ENCODE measurements at regions not wholly inside any gene's neighbourhood (a gene's known extent, or its start where the extent isn't known, plus 50 kb on each side); places are given as distances from the start of the nearest gene placed in this dataset.

DNA sequence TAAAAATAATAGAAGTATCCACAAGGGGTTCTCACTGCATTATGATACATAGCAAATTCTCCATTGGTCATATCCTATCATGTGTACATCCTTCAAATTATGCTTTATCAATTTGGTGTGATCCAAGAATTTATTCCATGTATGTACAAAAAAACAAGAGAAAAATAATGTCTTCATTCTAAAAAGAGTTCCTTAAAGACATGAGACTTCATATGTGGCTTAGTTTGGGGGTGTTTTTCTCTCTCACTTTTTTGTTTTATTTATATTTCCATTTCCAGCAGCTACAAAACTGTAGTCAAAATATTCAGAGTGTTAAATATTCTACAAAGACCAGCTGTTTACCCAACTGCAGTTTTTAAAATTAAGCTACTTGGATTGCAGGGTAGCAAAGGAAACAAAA, 972.0 kb downstream of the DTWD2 start:
- no peak overlapping the region for H3K4me2 ChIP-seq (ENCODE audit: low read length)
- H3K27ac ChIP-seq (ENCODE audit: low read length) = no peak overlapping the region
- no peaks in the 10 kb centered on the region for H3K79me2 ChIP-seq (replicated peaks; ENCODE audit: insufficient read depth, low read length)
- no peak overlapping the region for H3K4me3 ChIP-seq (ENCODE audit: low read length)
- no peaks in the 10 kb centered on the region for H3K9me3 ChIP-seq (ENCODE audit: low read length)
- H2AFZ ChIP-seq (ENCODE audit: low read depth, low read length) = no peak overlapping the region
- H3F3A ChIP-seq (ENCODE audit: insufficient read depth, low read length, poor library complexity, severe bottlenecking) = no peaks in the 10 kb centered on the region
- no peaks in the 10 kb centered on the region for H3K27me3 ChIP-seq (ENCODE audit: insufficient read depth, low read depth, low read length)
- H4K20me1 ChIP-seq (ENCODE audit: insufficient read depth) = no peaks in the 10 kb centered on the region
- no peaks in the 10 kb centered on the region for H3K36me3 ChIP-seq (ENCODE audit: insufficient read depth, low read length)
- no peaks in the 10 kb centered on the region for H3K9me2 ChIP-seq (ENCODE audit: insufficient read depth, low read length)
- no peak overlapping the region for H3K9ac ChIP-seq (ENCODE audit: low read length)
- TF ChIP-seq, protein P1, sequence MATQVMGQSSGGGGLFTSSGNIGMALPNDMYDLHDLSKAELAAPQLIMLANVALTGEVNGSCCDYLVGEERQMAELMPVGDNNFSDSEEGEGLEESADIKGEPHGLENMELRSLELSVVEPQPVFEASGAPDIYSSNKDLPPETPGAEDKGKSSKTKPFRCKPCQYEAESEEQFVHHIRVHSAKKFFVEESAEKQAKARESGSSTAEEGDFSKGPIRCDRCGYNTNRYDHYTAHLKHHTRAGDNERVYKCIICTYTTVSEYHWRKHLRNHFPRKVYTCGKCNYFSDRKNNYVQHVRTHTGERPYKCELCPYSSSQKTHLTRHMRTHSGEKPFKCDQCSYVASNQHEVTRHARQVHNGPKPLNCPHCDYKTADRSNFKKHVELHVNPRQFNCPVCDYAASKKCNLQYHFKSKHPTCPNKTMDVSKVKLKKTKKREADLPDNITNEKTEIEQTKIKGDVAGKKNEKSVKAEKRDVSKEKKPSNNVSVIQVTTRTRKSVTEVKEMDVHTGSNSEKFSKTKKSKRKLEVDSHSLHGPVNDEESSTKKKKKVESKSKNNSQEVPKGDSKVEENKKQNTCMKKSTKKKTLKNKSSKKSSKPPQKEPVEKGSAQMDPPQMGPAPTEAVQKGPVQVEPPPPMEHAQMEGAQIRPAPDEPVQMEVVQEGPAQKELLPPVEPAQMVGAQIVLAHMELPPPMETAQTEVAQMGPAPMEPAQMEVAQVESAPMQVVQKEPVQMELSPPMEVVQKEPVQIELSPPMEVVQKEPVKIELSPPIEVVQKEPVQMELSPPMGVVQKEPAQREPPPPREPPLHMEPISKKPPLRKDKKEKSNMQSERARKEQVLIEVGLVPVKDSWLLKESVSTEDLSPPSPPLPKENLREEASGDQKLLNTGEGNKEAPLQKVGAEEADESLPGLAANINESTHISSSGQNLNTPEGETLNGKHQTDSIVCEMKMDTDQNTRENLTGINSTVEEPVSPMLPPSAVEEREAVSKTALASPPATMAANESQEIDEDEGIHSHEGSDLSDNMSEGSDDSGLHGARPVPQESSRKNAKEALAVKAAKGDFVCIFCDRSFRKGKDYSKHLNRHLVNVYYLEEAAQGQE (IDR thresholded peaks at IDR 0.05; ENCODE audit: borderline replicate concordance) = no peak
- TF ChIP-seq POLR2AphosphoS5 (IDR thresholded peaks at IDR 0.05) (no peak), TAF1 (IDR thresholded peaks at IDR 0.05; ENCODE audit: low read depth) (no peak), RAD21 (conservative IDR thresholded peaks at IDR 0.05) (no peak), MXI1 (conservative IDR thresholded peaks at IDR 0.05; ENCODE audit: poor library complexity, severe bottlenecking) (no peak), SMC3 (conservative IDR thresholded peaks at IDR 0.05; ENCODE audit: poor library complexity) (no peak), EP300 (conservative IDR thresholded peaks at IDR 0.05; ENCODE audit: poor library complexity, severe bottlenecking) (no peak), EZH2 (IDR thresholded peaks at IDR 0.05; ENCODE audit: borderline replicate concordance, insufficient read depth, low read length, poor library complexity, severe bottlenecking) (no peak)
- TF ChIP-seq, protein P2, sequence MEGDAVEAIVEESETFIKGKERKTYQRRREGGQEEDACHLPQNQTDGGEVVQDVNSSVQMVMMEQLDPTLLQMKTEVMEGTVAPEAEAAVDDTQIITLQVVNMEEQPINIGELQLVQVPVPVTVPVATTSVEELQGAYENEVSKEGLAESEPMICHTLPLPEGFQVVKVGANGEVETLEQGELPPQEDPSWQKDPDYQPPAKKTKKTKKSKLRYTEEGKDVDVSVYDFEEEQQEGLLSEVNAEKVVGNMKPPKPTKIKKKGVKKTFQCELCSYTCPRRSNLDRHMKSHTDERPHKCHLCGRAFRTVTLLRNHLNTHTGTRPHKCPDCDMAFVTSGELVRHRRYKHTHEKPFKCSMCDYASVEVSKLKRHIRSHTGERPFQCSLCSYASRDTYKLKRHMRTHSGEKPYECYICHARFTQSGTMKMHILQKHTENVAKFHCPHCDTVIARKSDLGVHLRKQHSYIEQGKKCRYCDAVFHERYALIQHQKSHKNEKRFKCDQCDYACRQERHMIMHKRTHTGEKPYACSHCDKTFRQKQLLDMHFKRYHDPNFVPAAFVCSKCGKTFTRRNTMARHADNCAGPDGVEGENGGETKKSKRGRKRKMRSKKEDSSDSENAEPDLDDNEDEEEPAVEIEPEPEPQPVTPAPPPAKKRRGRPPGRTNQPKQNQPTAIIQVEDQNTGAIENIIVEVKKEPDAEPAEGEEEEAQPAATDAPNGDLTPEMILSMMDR (IDR thresholded peaks at IDR 0.05; ENCODE audit: poor library complexity, severe bottlenecking) = no peak

DNA sequence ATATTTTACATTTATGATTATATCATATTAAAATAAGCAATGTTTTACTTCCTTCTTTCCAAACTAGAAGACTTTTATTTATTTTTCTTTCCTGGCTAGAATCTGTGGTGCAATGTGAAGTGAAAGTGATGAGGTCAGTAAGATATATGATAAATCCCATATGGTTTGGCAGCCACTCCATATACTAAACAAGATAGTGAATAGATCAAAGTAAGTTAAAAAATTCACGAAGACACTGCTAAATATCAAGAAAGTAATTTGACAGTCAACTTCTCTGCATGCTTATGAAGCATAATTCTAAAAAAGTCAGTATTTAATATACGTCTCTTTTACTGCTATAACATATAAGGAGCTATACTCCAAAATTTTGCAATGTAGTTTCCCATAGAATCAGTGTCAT, 972.8 kb downstream of the DTWD2 start:
- Histone ChIP-seq H3K27ac (ENCODE audit: low read length) (no peak overlapping the region), H4K20me1 (ENCODE audit: insufficient read depth) (no peaks in the 10 kb centered on the region), H2AFZ (ENCODE audit: low read depth, low read length) (no peak overlapping the region), H3F3A (ENCODE audit: insufficient read depth, low read length, poor library complexity, severe bottlenecking) (no peaks in the 10 kb centered on the region), H3K79me2 (replicated peaks; ENCODE audit: insufficient read depth, low read length) (no peaks in the 10 kb centered on the region), H3K9me3 (ENCODE audit: low read length) (no peaks in the 10 kb centered on the region), H3K9me2 (ENCODE audit: insufficient read depth, low read length) (no peaks in the 10 kb centered on the region), H3K36me3 (ENCODE audit: insufficient read depth, low read length) (no peaks in the 10 kb centered on the region), H3K4me3 (ENCODE audit: low read length) (no peak overlapping the region), H3K27me3 (ENCODE audit: insufficient read depth, low read depth, low read length) (no peaks in the 10 kb centered on the region), H3K4me2 (ENCODE audit: low read length) (no peak overlapping the region), H3K9ac (ENCODE audit: low read length) (no peak overlapping the region)
- TF ChIP-seq EZH2 (IDR thresholded peaks at IDR 0.05; ENCODE audit: borderline replicate concordance, insufficient read depth, low read length, poor library complexity, severe bottlenecking) (no peak), SMC3 (conservative IDR thresholded peaks at IDR 0.05; ENCODE audit: poor library complexity) (no peak), MXI1 (conservative IDR thresholded peaks at IDR 0.05; ENCODE audit: poor library complexity, severe bottlenecking) (no peak), TAF1 (IDR thresholded peaks at IDR 0.05; ENCODE audit: low read depth) (no peak), RAD21 (conservative IDR thresholded peaks at IDR 0.05) (no peak), POLR2AphosphoS5 (IDR thresholded peaks at IDR 0.05) (no peak), EP300 (conservative IDR thresholded peaks at IDR 0.05; ENCODE audit: poor library complexity, severe bottlenecking) (no peak)
- TF ChIP-seq, protein P1 (IDR thresholded peaks at IDR 0.05; ENCODE audit: borderline replicate concordance) = no peak
- TF ChIP-seq, protein P2 (IDR thresholded peaks at IDR 0.05; ENCODE audit: poor library complexity, severe bottlenecking) = no peak
